Stromal cell of bone marrow (primary cell): ENCODE measurements at regions not wholly inside any gene's neighbourhood (a gene's known extent, or its start where the extent isn't known, plus 50 kb on each side); places are given as distances from the start of the nearest gene placed in this dataset.
"Not testable (repeated sequence)": the region's sequence is repeated elsewhere in the genome, so short reads cannot be mapped to it uniquely, and the experiment has no call there.

Experiments
- DNase-seq: peaks from one replicate; pipeline ENCODE4 v3.0.0-alpha.2; 2012; ENCODE audit warnings: low read depth

- DNase-seq: no peak
These were observed 430.2 kb downstream of the FRK start for GRCh38 chr6:115630424-115631024.

GRCh38 chr6:115629415-115629814 lies 431.3 kb downstream of the FRK start:
- DNase-seq: no peak

- no peak for DNase-seq
These were observed 442.4 kb downstream of the FRK start for GRCh38 chr6:115618256-115618655.

GRCh38 chr6:115617031-115617430 lies 443.7 kb downstream of the FRK start:
- DNase-seq: peak; percentile 14

- DNase-seq: peak; percentile 94
These were observed 447.2 kb downstream of the FRK start for GRCh38 chr6:115613488-115613887.

GRCh38 chr6:115612796-115613479 lies 447.8 kb downstream of the FRK start:
- DNase-seq: no peak

GRCh38 chr6:115612216-115612615 lies 448.5 kb downstream of the FRK start:
- no peak for DNase-seq

- DNase-seq: no peak
These were observed 450.0 kb downstream of the FRK start for GRCh38 chr6:115610696-115611095.

GRCh38 chr6:115609111-115609510 lies 451.6 kb downstream of the FRK start:
- no peak for DNase-seq

- DNase-seq: no peak
These were observed 458.2 kb downstream of the FRK start for GRCh38 chr6:115602466-115602865.

GRCh38 chr6:115601509-115601908 lies 459.2 kb downstream of the FRK start:
- DNase-seq: no peak

GRCh38 chr6:115601064-115601463 lies 459.6 kb downstream of the FRK start:
- DNase-seq: no peak

GRCh38 chr6:115594891-115595290 lies 465.8 kb downstream of the FRK start:
- no peak for DNase-seq

- no peak for DNase-seq
These were observed 468.7 kb downstream of the FRK start for GRCh38 chr6:115592025-115592424.

GRCh38 chr6:115589072-115589471 lies 471.6 kb downstream of the FRK start:
- not testable (repeated sequence) for DNase-seq

- DNase-seq: no peak
These were observed 477.4 kb downstream of the FRK start for GRCh38 chr6:115583290-115583689.

GRCh38 chr6:115582386-115582785 lies 478.3 kb downstream of the FRK start:
- DNase-seq: no peak

- DNase-seq: not testable (repeated sequence)
These were observed 481.1 kb downstream of the FRK start for GRCh38 chr6:115579565-115579964.

- no peak for DNase-seq
These were observed 483.4 kb downstream of the FRK start for GRCh38 chr6:115577270-115577669.

GRCh38 chr6:115575285-115575684 lies 485.4 kb downstream of the FRK start:
- no peak for DNase-seq

GRCh38 chr6:115573861-115574260 lies 486.8 kb downstream of the FRK start:
- no peak for DNase-seq

GRCh38 chr6:115570331-115570730 lies 490.4 kb downstream of the FRK start:
- DNase-seq: no peak

- DNase-seq: no peak
These were observed 506.6 kb downstream of the FRK start for GRCh38 chr6:115554060-115554459.

GRCh38 chr6:115551527-115551926 lies 509.2 kb downstream of the FRK start:
- DNase-seq: no peak
